B cell (primary cell): ENCODE measurements at regions not wholly inside any gene's neighbourhood (a gene's known extent, or its start where the extent isn't known, plus 50 kb on each side); places are given as distances from the start of the nearest gene placed in this dataset.

Experiments used
- EZH2 ChIP-seq: IDR thresholded peaks from 2 replicates; pipeline ENCODE4 v1.6.1; 2012; ENCODE audit warnings: borderline replicate concordance, low read depth, mild to moderate bottlenecking, moderate library complexity, low read length; ENCODE audit not compliant: insufficient read depth, poor library complexity, severe bottlenecking
- TF ChIP-seq, protein P1 (sequence below): fragments of 200-600 bp; IDR thresholded peaks from one replicate; pipeline ENCODE4 v1.8.0; 2022; ENCODE audit warnings: antibody characterized with exemption, mild to moderate bottlenecking

DNA sequence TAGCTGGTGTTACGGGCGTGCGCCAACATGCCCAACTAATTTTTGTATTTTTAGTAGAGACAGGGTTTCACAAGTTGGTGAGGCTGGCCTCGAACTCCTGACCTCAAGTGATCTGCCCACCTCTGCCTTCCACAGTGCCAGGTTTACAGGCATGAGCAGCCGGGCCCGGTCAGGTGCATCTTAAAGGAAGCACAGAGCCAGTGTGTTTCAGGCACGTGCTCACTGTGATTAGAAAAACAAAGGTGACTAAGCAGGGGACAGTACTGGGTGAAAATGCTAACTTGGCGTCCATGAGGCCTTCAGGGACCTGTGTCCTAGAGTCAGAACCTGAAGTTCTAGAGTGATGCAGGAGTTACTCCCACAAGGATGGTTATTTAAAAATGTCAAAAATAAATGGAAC lies 60.0 kb upstream of the GJA8 start:
- TF ChIP-seq, protein P1, sequence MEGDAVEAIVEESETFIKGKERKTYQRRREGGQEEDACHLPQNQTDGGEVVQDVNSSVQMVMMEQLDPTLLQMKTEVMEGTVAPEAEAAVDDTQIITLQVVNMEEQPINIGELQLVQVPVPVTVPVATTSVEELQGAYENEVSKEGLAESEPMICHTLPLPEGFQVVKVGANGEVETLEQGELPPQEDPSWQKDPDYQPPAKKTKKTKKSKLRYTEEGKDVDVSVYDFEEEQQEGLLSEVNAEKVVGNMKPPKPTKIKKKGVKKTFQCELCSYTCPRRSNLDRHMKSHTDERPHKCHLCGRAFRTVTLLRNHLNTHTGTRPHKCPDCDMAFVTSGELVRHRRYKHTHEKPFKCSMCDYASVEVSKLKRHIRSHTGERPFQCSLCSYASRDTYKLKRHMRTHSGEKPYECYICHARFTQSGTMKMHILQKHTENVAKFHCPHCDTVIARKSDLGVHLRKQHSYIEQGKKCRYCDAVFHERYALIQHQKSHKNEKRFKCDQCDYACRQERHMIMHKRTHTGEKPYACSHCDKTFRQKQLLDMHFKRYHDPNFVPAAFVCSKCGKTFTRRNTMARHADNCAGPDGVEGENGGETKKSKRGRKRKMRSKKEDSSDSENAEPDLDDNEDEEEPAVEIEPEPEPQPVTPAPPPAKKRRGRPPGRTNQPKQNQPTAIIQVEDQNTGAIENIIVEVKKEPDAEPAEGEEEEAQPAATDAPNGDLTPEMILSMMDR, result no peak
- TF ChIP-seq EZH2, result no peak
